NB4 (cell line): ENCODE measurements at regions not wholly inside any gene's neighbourhood (a gene's known extent, or its start where the extent isn't known, plus 50 kb on each side); places are given as distances from the start of the nearest gene placed in this dataset.

ENCODE experiments used
- DNase-seq: peaks from one replicate; pipeline ENCODE4 v3.0.0; 2010; ENCODE audit warnings: low read depth
- H3K4me3 ChIP-seq: one replicate; pipeline ENCODE4 v1.5.1; 2011; ENCODE audit warnings: mild to moderate bottlenecking, low read depth, low read length, moderate library complexity
- CTCF ChIP-seq: IDR thresholded peaks from one replicate; pipeline ENCODE4 v1.5.1; 2012; ENCODE audit warnings: low read depth, low read length
- MAX ChIP-seq: IDR thresholded peaks from 2 replicates; pipeline ENCODE4 v1.6.1; 2011; ENCODE audit warnings: low read depth, low read length
- MYC ChIP-seq: IDR thresholded peaks from 2 replicates; pipeline ENCODE4 v1.6.1; 2011; ENCODE audit warnings: low read depth, low read length
- POLR2A ChIP-seq: IDR thresholded peaks from 2 replicates; pipeline ENCODE4 v1.6.1; 2011; ENCODE audit warnings: mild to moderate bottlenecking; ENCODE audit not compliant: insufficient read length; ENCODE audit errors: extremely low read depth

DNA sequence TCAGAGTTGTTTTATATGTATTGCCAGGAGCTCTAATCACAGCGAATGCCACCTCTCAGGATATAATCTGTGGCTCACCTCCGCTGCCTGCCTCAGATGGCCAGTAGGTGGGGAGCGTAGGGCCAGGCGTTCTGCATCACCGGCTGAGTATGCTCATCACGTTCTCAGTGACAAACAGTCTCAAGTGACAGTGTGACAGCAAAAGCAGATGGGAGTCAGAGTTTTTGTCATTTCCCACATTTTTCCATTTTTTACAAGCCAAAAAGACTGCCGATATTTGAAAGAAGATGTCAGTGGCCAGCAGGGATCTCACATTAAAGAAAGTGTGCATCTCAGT lies 208.7 kb downstream of the ALDH8A1 start:
- H3K4me3 ChIP-seq = no peak overlapping the region
- TF ChIP-seq MAX (no peak), POLR2A (no peak), MYC (no peak), CTCF (no peak)
- DNase-seq = no peak

DNA sequence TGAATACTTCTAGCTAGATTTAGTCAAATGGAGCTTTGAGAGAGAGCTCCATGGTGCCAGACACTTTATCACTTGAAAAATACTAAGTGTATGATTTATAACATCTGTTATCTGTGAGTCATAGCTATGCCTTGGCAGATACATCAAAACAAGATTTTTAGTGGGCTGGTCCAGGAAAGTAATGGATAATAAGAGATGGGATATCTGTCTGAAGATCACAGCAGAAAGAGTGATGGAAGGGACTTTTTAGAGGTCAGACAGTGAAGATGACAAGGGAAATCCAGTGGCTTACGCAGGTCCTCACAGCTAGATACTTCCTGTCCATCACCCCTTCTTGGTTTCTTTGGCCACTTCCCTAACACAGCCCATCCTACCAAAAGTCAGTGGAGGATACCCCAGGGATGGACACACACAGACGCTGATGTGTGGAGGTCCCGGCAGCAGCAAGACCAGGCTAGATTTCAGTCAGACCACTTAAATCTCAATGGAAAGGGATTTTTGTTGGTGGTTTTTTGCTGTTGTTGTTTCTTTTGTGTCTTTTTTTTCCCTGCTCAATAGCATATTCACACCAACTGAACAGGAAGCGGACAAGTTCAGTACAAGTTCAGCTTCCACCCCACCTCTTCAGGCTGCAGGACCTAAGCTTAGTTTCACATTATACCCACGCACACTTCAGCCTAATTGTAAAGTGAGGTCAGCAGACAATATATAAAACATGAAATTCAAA lies 209.3 kb downstream of the ALDH8A1 start:
- DNase-seq = no peak
- TF ChIP-seq POLR2A (no peak), MAX (no peak), MYC (no peak), CTCF (no peak)
- no peak overlapping the region for H3K4me3 ChIP-seq

- no peak overlapping the region for H3K4me3 ChIP-seq
- no peak for TF ChIP-seq POLR2A
- TF ChIP-seq MAX = no peak
- TF ChIP-seq MYC = no peak
- no peak for TF ChIP-seq CTCF
- no peak for DNase-seq
These were observed 209.9 kb downstream of the ALDH8A1 start for GRCh38 chr6:134740027-134740373.

DNA sequence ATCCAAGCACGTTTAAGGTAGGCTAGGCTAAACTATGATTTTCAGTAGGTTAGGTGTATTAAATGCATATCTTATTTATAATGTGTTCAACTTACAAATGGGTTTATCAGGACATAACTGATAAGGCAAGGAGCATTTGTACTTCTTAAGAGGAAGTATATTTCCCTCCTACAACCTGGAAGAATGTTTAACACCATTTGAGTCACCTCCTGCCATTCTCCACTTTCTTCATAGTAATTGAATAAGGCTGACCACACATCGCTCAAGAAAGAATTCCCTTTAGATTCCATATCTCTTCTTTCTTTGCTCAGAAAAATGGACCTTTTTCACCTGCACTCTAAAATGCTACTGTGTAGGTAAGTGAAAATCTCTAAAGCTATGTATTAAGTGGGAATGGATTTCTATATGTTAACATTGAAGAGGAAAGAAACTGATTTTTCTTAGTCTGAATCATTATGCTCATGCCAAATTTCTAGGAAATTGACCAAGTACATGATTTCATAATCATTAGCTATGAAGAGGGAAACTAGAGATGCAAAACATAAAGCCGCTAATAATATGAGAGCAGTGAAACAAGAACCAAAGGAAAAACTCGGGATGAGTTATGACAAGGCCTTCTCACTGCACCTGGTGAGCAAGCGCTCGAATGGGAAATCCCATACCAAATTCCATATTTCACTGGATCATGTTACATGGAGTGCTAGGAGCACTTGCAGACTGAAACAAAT lies 210.4 kb downstream of the ALDH8A1 start:
- no peak overlapping the region for H3K4me3 ChIP-seq
- DNase-seq = no peak
- TF ChIP-seq MAX (no peak), MYC (no peak), CTCF (no peak), POLR2A (no peak)

GRCh38 chr6:134738211-134738885 lies 211.6 kb downstream of the ALDH8A1 start:
- no peak for TF ChIP-seq POLR2A
- TF ChIP-seq MYC = no peak
- TF ChIP-seq MAX = no peak
- H3K4me3 ChIP-seq = no peak overlapping the region

DNA sequence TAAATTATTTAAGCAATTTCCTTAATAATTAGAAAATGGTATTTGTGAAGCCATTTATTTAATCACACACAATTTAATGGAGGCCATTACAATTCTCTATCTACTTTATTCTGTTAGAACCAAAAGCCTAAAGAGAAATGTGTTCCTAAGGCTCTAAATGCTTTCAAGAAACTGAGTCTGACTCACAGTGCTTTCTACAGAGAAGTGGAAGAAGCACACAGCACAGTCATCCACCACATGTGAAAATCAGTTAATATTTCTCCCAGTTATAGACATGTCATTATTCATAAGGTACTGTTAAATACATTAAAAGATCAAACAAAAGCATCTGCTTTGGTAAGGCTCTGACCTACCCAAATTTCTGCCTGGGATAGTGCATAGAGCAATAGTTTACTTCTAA lies 214.4 kb downstream of the ALDH8A1 start:
- H3K4me3 ChIP-seq = no peak overlapping the region

More at GRCh38 chr6:134738211-134738885, 211.6 kb downstream of the ALDH8A1 start:
- no peak for DNase-seq

More for the DNA sequence above, 214.4 kb downstream of the ALDH8A1 start:
- no peak for DNase-seq
- TF ChIP-seq MYC (no peak), MAX (no peak), CTCF (no peak), POLR2A (no peak)
